HepG2 (cell line): ENCODE measurements at regions not wholly inside any gene's neighbourhood (a gene's known extent, or its start where the extent isn't known, plus 50 kb on each side); places are given as distances from the start of the nearest gene placed in this dataset.

ENCODE experiments used
- ATAC-seq: fragments of 200-7000 bp; cut with Tn5 transposase; 3 replicates; pipeline ENCODE4 v1.9.1; 2020; ENCODE audit warnings: mild to moderate bottlenecking, moderate library complexity
- BruUV-seq: library from RNA; stranded (reverse); fragments of 400-500 nt; replicated peaks from 2 replicates; lab custom pipeline; 2021; lab: Mats Ljungman, UMichigan
- CTCF ChIA-PET: fragments of 300-600 bp; formaldehyde crosslinking; extraction: SDS; loops from one replicate; lab custom pipeline; 2021; ENCODE audit warnings: low total read pairs, inconsistent platforms, low intra/inter-chr PET ratio; lab: Yijun Ruan, JAX
- POLR2A ChIA-PET: fragments of 350-600 bp; sonication (Branson Sonifier 250); formaldehyde crosslinking; loops from one replicate; lab custom pipeline; 2020; ENCODE audit warnings: antibody characterized with exemption, inconsistent platforms; lab: Yijun Ruan, JAX
- DNase-seq: peaks from one replicate; pipeline ENCODE4 v3.0.0-alpha.2; 2015; ENCODE audit warnings: low spot score
- FAIRE-seq: peaks from 3 replicates; lab custom pipeline; 2011; peaks lifted over from hg19 to GRCh38; lab: Jason Lieb, UNC
- H2AFZ ChIP-seq: one replicate; pipeline ENCODE4 v1.6.1; 2011; ENCODE audit warnings: low read length, inconsistent platforms
- H3K27ac ChIP-seq: fragments of 300-600 bp; 3 replicates; pipeline ENCODE4 v1.8.0; 2011; ENCODE audit warnings: mixed run types, mild to moderate bottlenecking, mixed read lengths, low read length, inconsistent platforms; ENCODE audit not compliant: insufficient read depth; ENCODE audit errors: extremely low read length
- H3K27me3 ChIP-seq, 2 experiments: fragments of 200-600 bp in 1 of 2; 2 replicates in 1 of 2; 3 replicates in 1 of 2; pipeline versions ENCODE4 v1.6.0 to v1.8.0; 2011; ENCODE audit warnings: low read length in 2 of 2, mild to moderate bottlenecking in 2 of 2, moderate library complexity in 2 of 2, inconsistent platforms in 1 of 2; ENCODE audit not compliant: insufficient read depth in 2 of 2, control insufficient read depth in 1 of 2
- H3K36me3 ChIP-seq, 2 experiments: fragments of 200-600 bp in 1 of 2; replicated peaks in 1 of 2; 2 replicates in 1 of 2; 3 replicates in 1 of 2; pipeline versions ENCODE4 v1.5.1 to v1.8.0; 2011; ENCODE audit warnings: low read length in 2 of 2, inconsistent platforms in 1 of 2; ENCODE audit not compliant: insufficient read depth in 2 of 2, control insufficient read depth in 1 of 2
- H3K4me1 ChIP-seq: 2 replicates; pipeline ENCODE4 v1.5.1; 2012; ENCODE audit warnings: low read length, inconsistent platforms; ENCODE audit not compliant: insufficient read depth
- H3K4me2 ChIP-seq: 2 replicates; pipeline ENCODE4 v1.6.0; 2011; ENCODE audit warnings: low read depth, low read length, inconsistent platforms
- H3K4me3 ChIP-seq, 3 experiments: fragments of 200-600 bp in 1 of 3; sonication (generic), shearing (Covaris generic) in 1 of 3; replicated peaks in 1 of 3; 2 replicates each; pipeline ENCODE4 v1.5.1; 2011 to 2016; ENCODE audit warnings: low read length in 3 of 3, inconsistent platforms in 2 of 3, low read depth in 2 of 3, mild to moderate bottlenecking in 2 of 3, control low read depth in 1 of 3, mixed read lengths in 1 of 3; ENCODE audit not compliant: insufficient read depth in 1 of 3
- H3K79me2 ChIP-seq: one replicate; pipeline ENCODE4 v1.6.1; 2011; ENCODE audit warnings: low read length, inconsistent platforms; ENCODE audit not compliant: insufficient read depth
- H3K9ac ChIP-seq: 2 replicates; pipeline ENCODE4 v1.6.0; 2011; ENCODE audit warnings: mild to moderate bottlenecking, low read depth, low read length, inconsistent platforms; ENCODE audit not compliant: insufficient read depth
- H3K9me3 ChIP-seq: 2 replicates; pipeline ENCODE4 v1.5.1; 2012; ENCODE audit warnings: mild to moderate bottlenecking, low read length
- H4K20me1 ChIP-seq: 2 replicates; pipeline ENCODE4 v1.6.0; 2011; ENCODE audit warnings: inconsistent platforms, mild to moderate bottlenecking, low read length, moderate library complexity; ENCODE audit not compliant: insufficient read depth
- EEA1 ChIP-seq: sonication (generic); formaldehyde crosslinking; IDR thresholded peaks from 2 replicates; pipeline ENCODE4 v1.5.1; 2020; ENCODE audit warnings: mild to moderate bottlenecking, missing genetic modification reagents, borderline replicate concordance
- HDAC1 ChIP-seq: sonication (generic); formaldehyde crosslinking; IDR thresholded peaks from 2 replicates; pipeline ENCODE4 v1.5.1; 2020; ENCODE audit warnings: mild to moderate bottlenecking, missing genetic modification reagents
- HDAC2 ChIP-seq: sonication (generic); formaldehyde crosslinking; IDR thresholded peaks from 2 replicates; pipeline ENCODE4 v1.4.0; 2020; ENCODE audit warnings: missing genetic modification reagents
- KAT2B ChIP-seq: fragments of 150-350 bp; IDR thresholded peaks from 2 replicates; pipeline ENCODE4 v1.6.1; 2014; ENCODE audit warnings: low read depth, low read length, borderline replicate concordance
- NFKBIZ ChIP-seq: IDR thresholded peaks from 2 replicates; pipeline ENCODE4 v1.6.1; 2018; ENCODE audit warnings: missing genetic modification reagents, missing compliant biosample characterization
- RARA ChIP-seq: IDR thresholded peaks from 2 replicates; pipeline ENCODE4 v1.6.1; 2016; ENCODE audit warnings: missing genetic modification reagents, missing compliant biosample characterization
- RARG ChIP-seq: sonication (generic); formaldehyde crosslinking; IDR thresholded peaks from 2 replicates; pipeline ENCODE4 v1.4.0; 2020; ENCODE audit warnings: low read depth, mild to moderate bottlenecking, missing genetic modification reagents
- ZFP36 ChIP-seq: fragments of 150-350 bp; IDR thresholded peaks from 2 replicates; pipeline ENCODE4 v1.6.1; 2018; ENCODE audit warnings: borderline replicate concordance, low read length, low read depth; ENCODE audit not compliant: partially characterized antibody
- ZFP62 ChIP-seq: sonication (generic); formaldehyde crosslinking; IDR thresholded peaks from 2 replicates; pipeline ENCODE4 v1.4.0; 2020; ENCODE audit warnings: missing genetic modification reagents
- ZMYM4 ChIP-seq: sonication (generic); formaldehyde crosslinking; IDR thresholded peaks from 2 replicates; pipeline ENCODE4 v1.8.1; 2023; ENCODE audit warnings: mild to moderate bottlenecking, missing genetic modification reagents
- WGBS: methylation state at CpG from one replicate; pipeline ENCODE4 v1.1.6; 2017; ENCODE audit warnings: low lambda C conversion rate; 5-methylcytosine and 5-hydroxymethylcytosine counted together
- in situ Hi-C: cut with HindIII; loops from 2 replicates; pipeline ENCODE4 v1.10.0; 2017; ENCODE audit warnings: low pct_unique_long_range_greater_than_20kb; ENCODE audit not compliant: extremely low pct_ligation_motif_present
- intact Hi-C: fragments of 100-400 bp; cut with micrococcal nuclease; formaldehyde crosslinking; loops from one replicate; pipeline ENCODE4 v1.10.0; 2022; ENCODE audit not compliant: unreplicated experiment
- TF ChIP-seq, protein P1 (sequence below), 2 experiments: fragments of 450-650 bp in 1 of 2; sonication (generic) in 1 of 2; formaldehyde crosslinking; IDR thresholded peaks; 2 replicates each; pipeline versions ENCODE4 v1.5.0 to v1.8.0; 2020 to 2022; ENCODE audit warnings: mild to moderate bottlenecking in 1 of 2, missing genetic modification reagents in 1 of 2

DNA sequence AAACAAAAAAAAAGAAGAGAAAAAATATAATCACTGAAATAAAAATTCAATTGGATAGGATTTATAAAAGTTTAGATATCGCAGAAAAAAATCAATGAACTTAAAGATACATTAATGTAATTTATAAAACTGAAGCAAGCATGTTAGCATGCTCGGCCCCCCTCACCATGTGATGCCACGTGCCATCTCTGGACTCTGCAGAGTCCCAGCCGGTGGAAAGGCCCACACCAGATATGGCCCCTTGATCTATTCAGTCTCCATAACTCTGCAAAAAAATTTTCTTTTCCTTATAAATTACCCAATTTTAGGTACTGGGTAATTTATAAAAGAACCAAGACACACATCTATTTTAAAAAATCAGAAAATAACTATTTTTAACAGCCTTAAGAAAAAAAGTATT, 476.0 kb upstream of the ANO3 start:
- Histone ChIP-seq H3K4me1 (no peaks in the 10 kb centered on the region), H3K9me3 (no peaks in the 10 kb centered on the region), H3K4me3 (no peak overlapping the region), H3K27me3 (no peaks in the 10 kb centered on the region), H3K79me2 (no peaks in the 10 kb centered on the region), H4K20me1 (no peaks in the 10 kb centered on the region), H3K4me2 (no peak overlapping the region), H2AFZ (no peak overlapping the region), H3K27ac (no peak overlapping the region), H3K36me3 (no peaks in the 10 kb centered on the region), H3K9ac (no peak overlapping the region)
- no TSS peak for BruUV-seq
- DNase-seq (no peak), ATAC-seq (no peak), FAIRE-seq (no peak)
- no peak for TF ChIP-seq RARG (CRISPR knock-in tag)
- TF ChIP-seq EEA1 (CRISPR knock-in tag) = no peak
- no peak for TF ChIP-seq ZFP36
- TF ChIP-seq KAT2B = no peak
- no peak for TF ChIP-seq ZMYM4 (CRISPR knock-in tag)
- TF ChIP-seq, protein P1, sequence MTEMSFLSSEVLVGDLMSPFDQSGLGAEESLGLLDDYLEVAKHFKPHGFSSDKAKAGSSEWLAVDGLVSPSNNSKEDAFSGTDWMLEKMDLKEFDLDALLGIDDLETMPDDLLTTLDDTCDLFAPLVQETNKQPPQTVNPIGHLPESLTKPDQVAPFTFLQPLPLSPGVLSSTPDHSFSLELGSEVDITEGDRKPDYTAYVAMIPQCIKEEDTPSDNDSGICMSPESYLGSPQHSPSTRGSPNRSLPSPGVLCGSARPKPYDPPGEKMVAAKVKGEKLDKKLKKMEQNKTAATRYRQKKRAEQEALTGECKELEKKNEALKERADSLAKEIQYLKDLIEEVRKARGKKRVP (CRISPR knock-in tag; IDR thresholded peaks at IDR 0.05) = no peak
- no peak for TF ChIP-seq NFKBIZ (CRISPR knock-in tag)
- TF ChIP-seq HDAC2 (CRISPR knock-in tag) = no peak
- TF ChIP-seq RARA (CRISPR knock-in tag) = no peak
- TF ChIP-seq ZFP62 (CRISPR knock-in tag) = no peak
- TF ChIP-seq HDAC1 (CRISPR knock-in tag) = no peak
- in situ Hi-C loops = no loop called here
- ChIA-PET POLR2A (no interaction called here), CTCF (no interaction called here)
- 14% methylated on average over 4 of the region's 4 CpGs for WGBS
- intact Hi-C loops = no loop called here
